ENCODE measurements at regions not wholly inside any gene's neighbourhood (a gene's known extent, or its start where the extent isn't known, plus 50 kb on each side); places are given as distances from the start of the nearest gene placed in this dataset.

GRCh38 chr2:128832946-128833663 lies 514.4 kb upstream of the HS6ST1 start:
- no peak for TF ChIP-seq CTCF (IDR thresholded peaks at IDR 0.05; ENCODE audit: control insufficient read depth, extremely low read depth, insufficient read depth)
- DNase-seq (ENCODE audit: low read depth) = no peak
- H3K4me3 ChIP-seq (ENCODE audit: low read depth, low read length) = no peak overlapping the region

GRCh38 chr2:128833664-128834027 lies 515.0 kb upstream of the HS6ST1 start:
- no peak for TF ChIP-seq CTCF (IDR thresholded peaks at IDR 0.05; ENCODE audit: control insufficient read depth, extremely low read depth, insufficient read depth)

GRCh38 chr2:128834207-128834879 lies 515.7 kb upstream of the HS6ST1 start:
- no peak overlapping the region for H3K4me3 ChIP-seq (ENCODE audit: low read depth, low read length)
- no peak for TF ChIP-seq CTCF (IDR thresholded peaks at IDR 0.05; ENCODE audit: control insufficient read depth, extremely low read depth, insufficient read depth)

More at GRCh38 chr2:128833664-128834027, 515.0 kb upstream of the HS6ST1 start:
- DNase-seq (ENCODE audit: low read depth) = no peak
- H3K4me3 ChIP-seq (ENCODE audit: low read depth, low read length) = no peak overlapping the region

GRCh38 chr2:128834880-128835252 lies 516.2 kb upstream of the HS6ST1 start:
- H3K4me3 ChIP-seq (ENCODE audit: low read depth, low read length) = no peak overlapping the region
- no peak for TF ChIP-seq CTCF (IDR thresholded peaks at IDR 0.05; ENCODE audit: control insufficient read depth, extremely low read depth, insufficient read depth)
- DNase-seq (ENCODE audit: low read depth) = no peak

More at GRCh38 chr2:128834207-128834879, 515.7 kb upstream of the HS6ST1 start:
- no peak for DNase-seq (ENCODE audit: low read depth)

- no peak overlapping the region for H3K4me3 ChIP-seq (ENCODE audit: low read depth, low read length)
- TF ChIP-seq CTCF (IDR thresholded peaks at IDR 0.05; ENCODE audit: control insufficient read depth, extremely low read depth, insufficient read depth) = no peak
- DNase-seq (ENCODE audit: low read depth) = no peak
Measured at GRCh38 chr2:128835342-128835855, 516.7 kb upstream of the HS6ST1 start.

GRCh38 chr2:128835974-128836373 lies 517.3 kb upstream of the HS6ST1 start:
- TF ChIP-seq CTCF (IDR thresholded peaks at IDR 0.05; ENCODE audit: control insufficient read depth, extremely low read depth, insufficient read depth) = no peak
- no peak for DNase-seq (ENCODE audit: low read depth)
- H3K4me3 ChIP-seq (ENCODE audit: low read depth, low read length) = no peak overlapping the region

Data from LNCaP clone FGC (cell line).